ENCODE measurements at regions not wholly inside any gene's neighbourhood (a gene's known extent, or its start where the extent isn't known, plus 50 kb on each side); places are given as distances from the start of the nearest gene placed in this dataset.

GRCh38 chr21:24188506-24188905 is 1418.8 kb downstream of the MRPL39 start:
- Histone ChIP-seq H3K4me3 (ENCODE audit: low read depth in 1 of 3, low read length in 3 of 3) (no peak overlapping the region), H3K9me3 (ENCODE audit: control insufficient read depth in 4 of 4, low read length in 3 of 4) (no peaks in the 10 kb centered on the region), H3K9ac (ENCODE audit: low read depth in 1 of 2, low read length in 2 of 2) (no peak overlapping the region), H3K4me1 (ENCODE audit: control insufficient read depth in 4 of 4, insufficient read depth in 4 of 4, low read length in 3 of 4) (no peaks in the 10 kb centered on the region), H3K36me3 (ENCODE audit: control insufficient read depth in 4 of 4, insufficient read depth in 3 of 4, low read depth in 1 of 4, low read length in 3 of 4) (no peaks in the 10 kb centered on the region), H3K27me3 (ENCODE audit: control insufficient read depth in 4 of 4, insufficient read depth in 4 of 4, low read length in 3 of 4) (peaks cover 0 to 4% (median 0%) of the 10 kb centered on the region in 4 donors), H3K27ac (ENCODE audit: low read depth in 1 of 2, low read length in 2 of 2) (no peak overlapping the region)
- TF ChIP-seq FOXA2 (IDR thresholded peaks at IDR 0.05) (no peak), GABPA (IDR thresholded peaks at IDR 0.05 in 1 of 2, conservative IDR thresholded peaks at IDR 0.05 in 1 of 2) (no peak), HNF4A (conservative IDR thresholded peaks at IDR 0.05) (no peak), NR2F2 (IDR thresholded peaks at IDR 0.05) (no peak), RXRA (IDR thresholded peaks at IDR 0.05) (no peak), FOXA1 (IDR thresholded peaks at IDR 0.05) (no peak), TAF1 (conservative IDR thresholded peaks at IDR 0.05) (no peak), REST (IDR thresholded peaks at IDR 0.05) (no peak), RAD21 (IDR thresholded peaks at IDR 0.05) (no peak)
- TF ChIP-seq, protein P1, sequence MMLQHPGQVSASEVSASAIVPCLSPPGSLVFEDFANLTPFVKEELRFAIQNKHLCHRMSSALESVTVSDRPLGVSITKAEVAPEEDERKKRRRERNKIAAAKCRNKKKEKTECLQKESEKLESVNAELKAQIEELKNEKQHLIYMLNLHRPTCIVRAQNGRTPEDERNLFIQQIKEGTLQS (IDR thresholded peaks at IDR 0.05) = no peak
- TF ChIP-seq, protein P2, sequence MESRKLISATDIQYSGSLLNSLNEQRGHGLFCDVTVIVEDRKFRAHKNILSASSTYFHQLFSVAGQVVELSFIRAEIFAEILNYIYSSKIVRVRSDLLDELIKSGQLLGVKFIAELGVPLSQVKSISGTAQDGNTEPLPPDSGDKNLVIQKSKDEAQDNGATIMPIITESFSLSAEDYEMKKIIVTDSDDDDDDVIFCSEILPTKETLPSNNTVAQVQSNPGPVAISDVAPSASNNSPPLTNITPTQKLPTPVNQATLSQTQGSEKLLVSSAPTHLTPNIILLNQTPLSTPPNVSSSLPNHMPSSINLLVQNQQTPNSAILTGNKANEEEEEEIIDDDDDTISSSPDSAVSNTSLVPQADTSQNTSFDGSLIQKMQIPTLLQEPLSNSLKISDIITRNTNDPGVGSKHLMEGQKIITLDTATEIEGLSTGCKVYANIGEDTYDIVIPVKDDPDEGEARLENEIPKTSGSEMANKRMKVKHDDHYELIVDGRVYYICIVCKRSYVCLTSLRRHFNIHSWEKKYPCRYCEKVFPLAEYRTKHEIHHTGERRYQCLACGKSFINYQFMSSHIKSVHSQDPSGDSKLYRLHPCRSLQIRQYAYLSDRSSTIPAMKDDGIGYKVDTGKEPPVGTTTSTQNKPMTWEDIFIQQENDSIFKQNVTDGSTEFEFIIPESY (IDR thresholded peaks at IDR 0.05) = no peak
- DNase-seq (ENCODE audit: low spot score) = no peak
- WGBS = 62% methylated on average over 4 of the region's 4 CpGs

DNA sequence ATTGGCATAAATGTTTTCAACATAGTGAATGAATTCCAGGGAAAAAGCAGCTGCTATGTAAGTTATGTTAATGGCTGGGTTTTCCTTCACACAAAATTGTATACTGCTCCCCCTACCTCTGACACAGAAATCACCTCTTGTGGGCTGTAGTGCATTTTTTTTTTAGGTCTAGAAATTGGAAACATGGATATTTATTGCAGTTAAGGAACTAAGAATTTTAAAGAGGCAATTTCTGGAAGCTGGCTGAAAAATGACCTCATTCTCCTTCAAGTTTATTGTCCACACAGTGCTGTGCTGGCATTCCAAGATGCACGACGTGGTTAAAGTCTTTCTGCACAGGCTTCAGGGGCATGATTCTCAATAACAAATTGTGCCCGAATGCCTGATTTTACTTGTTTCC is 1424.2 kb downstream of the MRPL39 start:
- DNase-seq (ENCODE audit: low spot score) = no peak
- WGBS = 78% methylated on average over 3 of the region's 3 CpGs
- Histone ChIP-seq H3K4me1 (ENCODE audit: control insufficient read depth in 4 of 4, insufficient read depth in 4 of 4, low read length in 3 of 4) (no peaks in the 10 kb centered on the region), H3K27ac (ENCODE audit: low read depth in 1 of 2, low read length in 2 of 2) (no peak overlapping the region), H3K9me3 (ENCODE audit: control insufficient read depth in 4 of 4, low read length in 3 of 4) (peaks cover 0 to 6% (median 0%) of the 10 kb centered on the region in 4 donors), H3K27me3 (ENCODE audit: control insufficient read depth in 4 of 4, insufficient read depth in 4 of 4, low read length in 3 of 4) (peaks cover 0 to 4% (median 0%) of the 10 kb centered on the region in 4 donors), H3K36me3 (ENCODE audit: control insufficient read depth in 4 of 4, insufficient read depth in 3 of 4, low read depth in 1 of 4, low read length in 3 of 4) (no peaks in the 10 kb centered on the region), H3K4me3 (ENCODE audit: low read depth in 1 of 3, low read length in 3 of 3) (no peak overlapping the region), H3K9ac (ENCODE audit: low read depth in 1 of 2, low read length in 2 of 2) (no peak overlapping the region)
- TF ChIP-seq RAD21 (IDR thresholded peaks at IDR 0.05) = no peak
- no peak for TF ChIP-seq GABPA (IDR thresholded peaks at IDR 0.05 in 1 of 2, conservative IDR thresholded peaks at IDR 0.05 in 1 of 2)
- TF ChIP-seq REST (IDR thresholded peaks at IDR 0.05) = no peak
- TF ChIP-seq HNF4G (IDR thresholded peaks at IDR 0.05) = no peak
- TF ChIP-seq, protein P2 (IDR thresholded peaks at IDR 0.05) = no peak
- no peak for TF ChIP-seq HNF4A (conservative IDR thresholded peaks at IDR 0.05)
- no peak for TF ChIP-seq MAX (IDR thresholded peaks at IDR 0.05)
- TF ChIP-seq SP1 (IDR thresholded peaks at IDR 0.05) = no peak
- no peak for TF ChIP-seq TAF1 (conservative IDR thresholded peaks at IDR 0.05)
- no peak for TF ChIP-seq RXRA (IDR thresholded peaks at IDR 0.05)
- TF ChIP-seq CTCF (IDR thresholded peaks at IDR 0.05; ENCODE audit: low read depth, low read length, missing input control) = no peak
- no peak for TF ChIP-seq FOXA2 (IDR thresholded peaks at IDR 0.05)
- TF ChIP-seq EGR1 (IDR thresholded peaks at IDR 0.05; ENCODE audit: low read depth in 2 of 2) = no peak
- no peak for TF ChIP-seq NR2F2 (IDR thresholded peaks at IDR 0.05)
- TF ChIP-seq YY1 (IDR thresholded peaks at IDR 0.05) = no peak
- TF ChIP-seq, protein P1 (IDR thresholded peaks at IDR 0.05) = no peak
- no peak for TF ChIP-seq FOXA1 (IDR thresholded peaks at IDR 0.05)
